DND-41 (cell line): ENCODE measurements at regions not wholly inside any gene's neighbourhood (a gene's known extent, or its start where the extent isn't known, plus 50 kb on each side); places are given as distances from the start of the nearest gene placed in this dataset.

ENCODE experiments used
- ATAC-seq: fragments of 200-7000 bp; cut with Tn5 transposase; 3 replicates; pipeline ENCODE4 v1.9.1; 2021; ENCODE audit warnings: low read depth; ENCODE audit not compliant: insufficient read depth
- DNase-seq: peaks from one replicate; pipeline ENCODE4 v3.0.0-alpha.2; 2020
- H2AFZ ChIP-seq: 2 replicates; pipeline ENCODE4 v1.6.0; 2012; ENCODE audit warnings: low read depth, low read length
- H3K27ac ChIP-seq: 2 replicates; pipeline ENCODE4 v1.5.1; 2012; ENCODE audit warnings: low read length, inconsistent platforms
- H3K27me3 ChIP-seq: fragments of 200-600 bp; sonication (generic); 2 replicates; pipeline ENCODE4 v1.6.0; 2012; ENCODE audit warnings: low read length, mild to moderate bottlenecking, inconsistent platforms; ENCODE audit not compliant: insufficient read depth, poor library complexity
- H3K36me3 ChIP-seq: 2 replicates; pipeline ENCODE4 v1.5.1; 2012; ENCODE audit warnings: low read length, inconsistent platforms; ENCODE audit not compliant: insufficient read depth
- H3K4me1 ChIP-seq: 2 replicates; pipeline ENCODE4 v1.5.1; 2012; ENCODE audit warnings: mild to moderate bottlenecking, low read length; ENCODE audit not compliant: insufficient read depth
- H3K4me2 ChIP-seq: 2 replicates; pipeline ENCODE4 v1.6.0; 2012; ENCODE audit warnings: mild to moderate bottlenecking, moderate library complexity, low read length, inconsistent platforms; ENCODE audit not compliant: insufficient read depth
- H3K4me3 ChIP-seq, 2 experiments: fragments of 200-600 bp in 1 of 2; shearing (Covaris generic) in 1 of 2; 2 replicates each; pipeline ENCODE4 v1.5.1; 2012 to 2016; ENCODE audit warnings: inconsistent platforms in 2 of 2, low read length in 2 of 2, mild to moderate bottlenecking in 2 of 2, low read depth in 1 of 2, moderate library complexity in 1 of 2
- H3K79me2 ChIP-seq: 2 replicates; pipeline ENCODE4 v1.6.0; 2012; ENCODE audit warnings: low read length, inconsistent platforms; ENCODE audit not compliant: insufficient read depth
- H3K9ac ChIP-seq: 2 replicates; pipeline ENCODE4 v1.6.0; 2012; ENCODE audit warnings: low read depth, mild to moderate bottlenecking, inconsistent platforms, low read length, moderate library complexity
- H3K9me3 ChIP-seq: 2 replicates; pipeline ENCODE4 v1.5.1; 2012; ENCODE audit warnings: low read length, moderate library complexity, mild to moderate bottlenecking, inconsistent platforms; ENCODE audit not compliant: insufficient read depth, severe bottlenecking
- H4K20me1 ChIP-seq: 2 replicates; pipeline ENCODE4 v1.6.0; 2012; ENCODE audit warnings: low read length; ENCODE audit not compliant: insufficient read depth
- EZH2 ChIP-seq: IDR thresholded peaks from 3 replicates; pipeline ENCODE4 v1.6.1; 2012; ENCODE audit warnings: borderline replicate concordance, low read depth, mild to moderate bottlenecking, moderate library complexity, low read length, inconsistent platforms; ENCODE audit not compliant: severe bottlenecking
- TF ChIP-seq, protein P1 (sequence below): IDR thresholded peaks from 2 replicates; pipeline ENCODE4 v1.5.1; 2012; ENCODE audit warnings: borderline replicate concordance, low read length, moderate library complexity, mild to moderate bottlenecking; ENCODE audit not compliant: poor library complexity, severe bottlenecking; ENCODE audit errors: extremely low read depth

DNA sequence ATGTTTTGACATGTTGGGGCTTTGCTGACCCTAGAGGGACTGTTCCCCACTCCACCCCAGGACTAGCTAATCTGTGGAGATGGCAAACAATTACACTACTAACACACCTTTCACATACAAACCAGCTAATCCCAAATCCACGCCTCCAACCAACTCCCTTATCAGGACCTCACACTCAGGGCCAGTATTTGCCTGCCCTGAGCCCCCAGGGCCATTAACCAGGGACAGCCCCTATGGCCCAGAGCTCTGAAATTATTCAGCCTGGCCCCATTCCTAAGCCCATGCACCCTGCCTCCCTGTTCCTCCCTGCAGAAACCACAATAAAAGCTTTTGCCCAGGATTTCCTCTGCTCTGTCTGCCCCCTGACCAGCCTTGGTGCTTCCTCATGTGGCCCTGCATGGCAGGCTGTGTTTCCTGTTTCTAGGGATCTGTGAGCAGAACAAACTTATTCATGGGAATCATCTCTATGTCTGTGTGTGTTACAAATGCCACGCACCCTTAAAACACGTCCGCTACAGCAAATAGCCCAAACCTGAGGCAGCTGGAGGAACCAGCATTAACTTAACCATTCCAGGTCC lies 121.2 kb downstream of the PXDC1 start:
- Histone ChIP-seq H3K79me2 (no peaks in the 10 kb centered on the region), H4K20me1 (no peaks in the 10 kb centered on the region), H3K36me3 (no peaks in the 10 kb centered on the region), H3K27ac (no peak overlapping the region), H3K27me3 (peaks cover 24% of the 10 kb centered on the region), H3K9me3 (no peaks in the 10 kb centered on the region), H2AFZ (no peak overlapping the region), H3K9ac (no peak overlapping the region), H3K4me3 (no peak overlapping the region), H3K4me2 (no peak overlapping the region), H3K4me1 (no peaks in the 10 kb centered on the region)
- TF ChIP-seq EZH2: no peak
- TF ChIP-seq, protein P1, sequence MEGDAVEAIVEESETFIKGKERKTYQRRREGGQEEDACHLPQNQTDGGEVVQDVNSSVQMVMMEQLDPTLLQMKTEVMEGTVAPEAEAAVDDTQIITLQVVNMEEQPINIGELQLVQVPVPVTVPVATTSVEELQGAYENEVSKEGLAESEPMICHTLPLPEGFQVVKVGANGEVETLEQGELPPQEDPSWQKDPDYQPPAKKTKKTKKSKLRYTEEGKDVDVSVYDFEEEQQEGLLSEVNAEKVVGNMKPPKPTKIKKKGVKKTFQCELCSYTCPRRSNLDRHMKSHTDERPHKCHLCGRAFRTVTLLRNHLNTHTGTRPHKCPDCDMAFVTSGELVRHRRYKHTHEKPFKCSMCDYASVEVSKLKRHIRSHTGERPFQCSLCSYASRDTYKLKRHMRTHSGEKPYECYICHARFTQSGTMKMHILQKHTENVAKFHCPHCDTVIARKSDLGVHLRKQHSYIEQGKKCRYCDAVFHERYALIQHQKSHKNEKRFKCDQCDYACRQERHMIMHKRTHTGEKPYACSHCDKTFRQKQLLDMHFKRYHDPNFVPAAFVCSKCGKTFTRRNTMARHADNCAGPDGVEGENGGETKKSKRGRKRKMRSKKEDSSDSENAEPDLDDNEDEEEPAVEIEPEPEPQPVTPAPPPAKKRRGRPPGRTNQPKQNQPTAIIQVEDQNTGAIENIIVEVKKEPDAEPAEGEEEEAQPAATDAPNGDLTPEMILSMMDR: no peak
- no peak for DNase-seq
- no peak for ATAC-seq

DNA sequence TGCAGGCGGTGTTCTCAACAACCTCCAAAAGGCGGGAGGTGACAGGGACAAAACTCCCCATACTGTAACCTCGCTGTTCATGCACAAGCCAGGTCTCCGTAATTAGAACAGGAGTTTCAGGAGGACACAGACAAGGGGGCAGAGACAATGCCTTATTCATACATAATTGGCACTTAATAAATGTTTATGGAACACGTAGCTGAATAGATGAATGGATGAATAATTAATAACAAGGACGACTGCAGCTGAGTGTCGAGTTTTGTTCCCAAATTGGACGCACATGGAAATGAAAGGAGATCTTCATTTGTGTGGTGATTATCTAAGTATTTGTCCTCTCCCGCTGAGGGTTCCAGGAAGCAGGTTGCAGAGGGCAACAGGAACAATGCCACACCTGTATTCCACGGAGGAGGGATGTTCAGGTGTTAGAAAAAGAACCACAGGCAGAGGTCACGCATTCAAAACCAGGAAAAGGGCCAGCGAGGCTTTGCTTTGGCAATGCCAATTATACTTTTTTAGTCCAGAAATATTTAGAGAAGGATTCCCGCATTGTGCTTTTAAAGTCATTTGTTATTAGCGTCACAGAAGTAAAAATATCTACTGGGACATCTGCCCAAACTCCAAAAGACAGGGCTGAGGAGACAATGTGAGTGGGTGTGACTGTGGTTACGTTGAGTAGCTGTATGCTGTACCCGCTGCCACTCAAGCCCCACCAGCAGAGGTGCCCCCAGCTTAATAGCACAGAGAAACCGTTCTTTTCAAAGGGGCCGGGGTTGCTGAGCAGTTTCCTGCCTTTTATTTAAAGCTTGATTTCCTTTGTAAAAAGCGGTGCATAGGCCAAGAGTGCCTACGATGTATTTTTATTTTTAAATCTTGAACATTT lies 123.3 kb downstream of the PXDC1 start:
- DNase-seq: peak; percentile 7
- no peaks in the 10 kb centered on the region for H3K79me2 ChIP-seq
- 0 out of 2 replicates have a peak, but pooled peaks cover 2% of the 10 kb centered on the region for H4K20me1 ChIP-seq
- H3K9me3 ChIP-seq: no peaks in the 10 kb centered on the region
- H3K9ac ChIP-seq: no peak overlapping the region
- H3K27ac ChIP-seq: no peak overlapping the region
- H3K4me1 ChIP-seq: no peaks in the 10 kb centered on the region
- no peak for TF ChIP-seq EZH2
- TF ChIP-seq, protein P1: no peak
- no peaks in the 10 kb centered on the region for H3K36me3 ChIP-seq
- ATAC-seq: peak; percentile 54; the same call in 1 of the 3 replicates
- H3K4me3 ChIP-seq: no peak overlapping the region
- peaks cover 34% of the 10 kb centered on the region for H3K27me3 ChIP-seq
- H2AFZ ChIP-seq: no peak overlapping the region
- H3K4me2 ChIP-seq: no peak overlapping the region

DNA sequence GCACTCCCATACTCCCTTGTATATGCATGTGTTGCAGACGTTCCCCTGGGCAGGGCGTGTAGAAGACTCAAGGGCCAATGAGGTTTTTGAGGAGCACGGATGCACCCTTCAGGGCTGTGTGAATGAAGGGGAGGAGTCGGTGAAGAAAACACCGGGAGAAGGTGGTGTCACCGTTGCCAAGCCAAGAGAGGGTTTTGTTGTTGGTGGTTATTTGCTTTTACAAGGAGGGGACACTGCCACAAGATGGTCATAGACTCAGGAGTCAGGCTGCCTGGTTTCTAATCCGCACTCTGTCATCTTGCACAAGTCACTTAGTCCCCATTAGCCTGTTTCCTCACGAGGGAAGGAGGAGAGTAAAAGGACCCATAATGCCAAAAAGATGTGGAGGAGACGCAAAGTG lies 124.0 kb downstream of the PXDC1 start:
- no peak overlapping the region for H3K27ac ChIP-seq

More for the DNA sequence above, 124.0 kb downstream of the PXDC1 start:
- Histone ChIP-seq H3K9ac (no peak overlapping the region), H3K36me3 (no peaks in the 10 kb centered on the region), H3K4me1 (no peaks in the 10 kb centered on the region), H3K79me2 (no peaks in the 10 kb centered on the region), H3K27me3 (peaks cover 40% of the 10 kb centered on the region), H4K20me1 (0 out of 2 replicates have a peak, but pooled peaks cover 2% of the 10 kb centered on the region), H3K9me3 (no peaks in the 10 kb centered on the region), H3K4me2 (no peak overlapping the region), H3K4me3 (no peak overlapping the region), H2AFZ (no peak overlapping the region)
- DNase-seq: no peak
- ATAC-seq: no peak
- TF ChIP-seq, protein P1: no peak
- TF ChIP-seq EZH2: no peak
